Colonic mucosa (tissue), 4 donors: ENCODE measurements at regions not wholly inside any gene's neighbourhood (a gene's known extent, or its start where the extent isn't known, plus 50 kb on each side); places are given as distances from the start of the nearest gene placed in this dataset.

Source experiments
- DNase-seq: peaks from one replicate; pipeline ENCODE4 v3.0.0-alpha.2; 2020
- H3K27ac ChIP-seq: fragments of 200-600 bp; one replicate; pipeline ENCODE4 v1.8.0; 2021
- H3K27me3 ChIP-seq: fragments of 200-600 bp; one replicate; pipeline ENCODE4 v1.8.0; 2021
- H3K36me3 ChIP-seq: fragments of 200-600 bp; one replicate; pipeline ENCODE4 v1.8.0; 2021
- H3K4me1 ChIP-seq: fragments of 200-600 bp; one replicate; pipeline ENCODE4 v1.8.0; 2021; ENCODE audit warnings: mild to moderate bottlenecking
- H3K4me3 ChIP-seq: fragments of 200-600 bp; one replicate; pipeline ENCODE4 v1.8.0; 2021
- H3K9ac ChIP-seq, 2 donors: one replicate each; pipeline ENCODE4 v1.7.0; 2013; ENCODE audit warnings: control low read depth in 2 of 2, low read depth in 2 of 2, low read length in 2 of 2
- H3K9me3 ChIP-seq: fragments of 200-600 bp; one replicate; pipeline ENCODE4 v1.8.0; 2021
- CTCF ChIP-seq: fragments of 200-600 bp; IDR thresholded peaks from one replicate; pipeline ENCODE4 v1.8.0; 2022; ENCODE audit warnings: antibody characterized with exemption, mild to moderate bottlenecking
- intact Hi-C: fragments of 100-400 bp; cut with DNase I; formaldehyde crosslinking; loops from one replicate; pipeline ENCODE4 v1.14.1; 2022
- donor health status: healthy.
- donor health status: DM: no; HTN: no; CAD: no.
- donor health status: DM: no; HTN: no; CAD: no.

GRCh38 chr4:128527351-128527750, 239.7 kb upstream of the PGRMC2 start:
- intact Hi-C loops, result no loop called here
- Histone ChIP-seq H3K27me3 (no peaks in the 10 kb centered on the region), H3K27ac (no peak overlapping the region)

GRCh38 chr4:128525992-128526630, 238.5 kb upstream of the PGRMC2 start:
- intact Hi-C loops, result no loop called here
- no peak for TF ChIP-seq CTCF

More at GRCh38 chr4:128527351-128527750, 239.7 kb upstream of the PGRMC2 start:
- DNase-seq, result no peak
- no peak for TF ChIP-seq CTCF
- no peak overlapping the region for H3K4me3 ChIP-seq
- no peaks in the 10 kb centered on the region for H3K9me3 ChIP-seq
- no peaks in the 10 kb centered on the region for H3K36me3 ChIP-seq
- no peaks in the 10 kb centered on the region for H3K4me1 ChIP-seq
- H3K9ac ChIP-seq, result no peak overlapping the region

GRCh38 chr4:128525387-128525786, 237.8 kb upstream of the PGRMC2 start:
- intact Hi-C loops, result no loop called here
- H3K27ac ChIP-seq, result peak overlapping the region; percentile 35
- H3K36me3 ChIP-seq, result no peaks in the 10 kb centered on the region
- H3K4me3 ChIP-seq, result no peak overlapping the region
- H3K27me3 ChIP-seq, result no peaks in the 10 kb centered on the region
- H3K9ac ChIP-seq, result no peak overlapping the region
- TF ChIP-seq CTCF, result no peak
- no peaks in the 10 kb centered on the region for H3K4me1 ChIP-seq
- no peaks in the 10 kb centered on the region for H3K9me3 ChIP-seq
- DNase-seq, result no peak

More at GRCh38 chr4:128525992-128526630, 238.5 kb upstream of the PGRMC2 start:
- Histone ChIP-seq H3K27me3 (no peaks in the 10 kb centered on the region), H3K9ac (no peak overlapping the region), H3K9me3 (no peaks in the 10 kb centered on the region), H3K4me3 (no peak overlapping the region), H3K36me3 (no peaks in the 10 kb centered on the region), H3K27ac (peak overlapping the region; percentile 35), H3K4me1 (no peaks in the 10 kb centered on the region)
- DNase-seq, result no peak

GRCh38 chr4:128524311-128524710, 236.7 kb upstream of the PGRMC2 start:
- H3K27ac ChIP-seq, result no peak overlapping the region
- no peak for TF ChIP-seq CTCF
- H3K9me3 ChIP-seq, result no peaks in the 10 kb centered on the region
- H3K9ac ChIP-seq, result no peak overlapping the region
- H3K4me1 ChIP-seq, result no peaks in the 10 kb centered on the region
- H3K4me3 ChIP-seq, result no peak overlapping the region
- intact Hi-C loops, result no loop called here
- peak; percentile 79 for DNase-seq
- H3K27me3 ChIP-seq, result no peaks in the 10 kb centered on the region
- no peaks in the 10 kb centered on the region for H3K36me3 ChIP-seq

GRCh38 chr4:128521648-128522111, 234.1 kb upstream of the PGRMC2 start:
- Histone ChIP-seq H3K4me3 (no peak overlapping the region), H3K27me3 (no peaks in the 10 kb centered on the region), H3K9me3 (no peaks in the 10 kb centered on the region), H3K4me1 (no peaks in the 10 kb centered on the region), H3K9ac (no peak overlapping the region), H3K27ac (no peak overlapping the region), H3K36me3 (no peaks in the 10 kb centered on the region)
- intact Hi-C loops, result no loop called here
- DNase-seq, result no peak
- TF ChIP-seq CTCF, result no peak
